ENCODE measurements at regions not wholly inside any gene's neighbourhood (a gene's known extent, or its start where the extent isn't known, plus 50 kb on each side); places are given as distances from the start of the nearest gene placed in this dataset.

- no peak overlapping the region for H3K27ac Mint-ChIP-seq
- peaks cover 3% of the 10 kb centered on the region for H3K27me3 Mint-ChIP-seq (ENCODE audit: low read depth)
- peaks cover 4% of the 10 kb centered on the region for H3K9me3 Mint-ChIP-seq
- H3K36me3 Mint-ChIP-seq (ENCODE audit: low read depth) = no peaks in the 10 kb centered on the region
- no peaks in the 10 kb centered on the region for H3K4me1 Mint-ChIP-seq (ENCODE audit: low read depth)
- DNase-seq = no peak
- H3K4me3 Mint-ChIP-seq = no peak overlapping the region
- CTCF ChIA-PET = no interaction called here
- intact Hi-C loops (cut with micrococcal nuclease) = no loop called here
These were observed 550.6 kb downstream of the GLRX3 start for GRCh38 chr10:130686689-130687300.

GRCh38 chr10:130687566-130687965 lies 551.4 kb downstream of the GLRX3 start:
- intact Hi-C loops (cut with micrococcal nuclease) = no loop called here
- Mint-ChIP-seq H3K27me3 (ENCODE audit: low read depth) (peaks cover 3% of the 10 kb centered on the region), H3K4me3 (no peak overlapping the region), H3K36me3 (ENCODE audit: low read depth) (no peaks in the 10 kb centered on the region), H3K4me1 (ENCODE audit: low read depth) (no peaks in the 10 kb centered on the region), H3K9me3 (peaks cover 4% of the 10 kb centered on the region), H3K27ac (no peak overlapping the region)
- CTCF ChIA-PET = no interaction called here
- no peak for DNase-seq

DNA sequence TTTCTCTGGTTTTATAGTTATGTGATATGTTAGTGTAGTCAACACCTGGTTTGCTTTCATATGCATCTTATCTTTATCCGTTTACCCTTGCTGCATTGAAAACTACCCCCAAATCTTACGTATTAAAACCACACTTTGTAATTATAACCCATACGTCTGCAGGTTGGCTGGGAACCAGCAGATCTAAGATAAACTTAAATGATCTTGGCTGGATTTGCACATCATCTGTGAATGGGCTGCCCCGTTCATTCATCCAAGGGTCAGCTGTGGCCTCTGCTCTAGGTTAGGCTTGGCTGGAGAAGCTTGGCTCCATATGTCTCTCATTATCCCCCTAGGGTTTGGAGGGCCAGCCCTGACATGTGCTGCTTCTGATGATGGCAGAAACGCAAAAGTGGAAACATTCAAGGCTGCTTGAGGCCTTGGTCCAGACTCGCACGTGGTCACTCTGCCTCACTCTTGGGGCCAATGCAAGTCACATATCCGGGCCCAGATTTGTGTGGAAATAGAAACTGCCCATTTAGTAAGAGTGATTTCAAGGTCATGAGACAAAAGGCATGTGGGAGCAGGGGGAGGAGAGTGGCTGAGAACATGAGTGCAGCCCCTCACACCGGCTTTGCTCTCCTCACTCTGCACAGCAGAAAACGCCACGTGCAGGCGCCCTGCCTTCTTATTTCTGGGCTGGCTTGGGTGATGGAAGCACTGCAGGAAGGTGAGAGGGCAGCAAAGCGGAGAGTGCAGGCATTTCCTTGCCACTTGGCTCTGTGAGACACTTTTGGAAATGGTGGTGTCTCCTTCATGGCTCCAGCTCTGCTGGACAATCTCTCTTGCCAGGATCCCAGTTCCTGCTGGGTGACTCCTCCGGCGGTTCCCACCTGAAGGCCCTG lies 553.8 kb downstream of the GLRX3 start:
- H3K9me3 Mint-ChIP-seq = no peaks in the 10 kb centered on the region
- no peak for DNase-seq
- no peak overlapping the region for H3K4me3 Mint-ChIP-seq
- CTCF ChIA-PET = no interaction called here
- intact Hi-C loops (cut with micrococcal nuclease) = no loop called here
- peaks cover 3% of the 10 kb centered on the region for H3K27me3 Mint-ChIP-seq (ENCODE audit: low read depth)
- no peak overlapping the region for H3K27ac Mint-ChIP-seq
- no peaks in the 10 kb centered on the region for H3K36me3 Mint-ChIP-seq (ENCODE audit: low read depth)
- no peaks in the 10 kb centered on the region for H3K4me1 Mint-ChIP-seq (ENCODE audit: low read depth)

DNA sequence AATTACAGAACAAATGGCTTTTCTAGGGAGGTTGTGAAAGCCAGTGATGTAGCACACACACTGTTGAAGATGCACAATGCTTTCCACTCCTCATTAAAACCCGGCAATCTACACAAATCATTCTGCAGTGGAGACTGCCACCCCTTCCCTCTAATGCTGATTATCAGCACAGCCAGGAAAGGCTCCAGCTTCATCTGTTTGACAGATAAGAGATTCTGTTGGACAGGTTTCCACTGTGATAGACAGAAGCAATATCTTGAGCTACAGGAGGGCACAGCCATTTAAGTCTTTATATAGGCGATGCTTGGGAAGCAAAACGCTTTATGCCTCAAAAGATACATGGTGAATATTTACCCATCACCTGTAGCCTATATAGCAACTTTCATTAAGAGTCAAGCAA lies 555.6 kb downstream of the GLRX3 start:
- DNase-seq = no peak
- CTCF ChIA-PET = no interaction called here
- no peak overlapping the region for H3K4me3 Mint-ChIP-seq
- no peak overlapping the region for H3K27ac Mint-ChIP-seq
- no peaks in the 10 kb centered on the region for H3K9me3 Mint-ChIP-seq
- H3K27me3 Mint-ChIP-seq (ENCODE audit: low read depth) = peaks cover 3% of the 10 kb centered on the region
- no peaks in the 10 kb centered on the region for H3K36me3 Mint-ChIP-seq (ENCODE audit: low read depth)
- intact Hi-C loops (cut with micrococcal nuclease) = no loop called here
- H3K4me1 Mint-ChIP-seq (ENCODE audit: low read depth) = no peaks in the 10 kb centered on the region

GRCh38 chr10:130696870-130697269 lies 560.7 kb downstream of the GLRX3 start:
- Mint-ChIP-seq H3K4me3 (no peak overlapping the region), H3K4me1 (ENCODE audit: low read depth) (no peaks in the 10 kb centered on the region), H3K27ac (no peak overlapping the region), H3K27me3 (ENCODE audit: low read depth) (peaks cover 3% of the 10 kb centered on the region), H3K9me3 (no peaks in the 10 kb centered on the region), H3K36me3 (ENCODE audit: low read depth) (no peaks in the 10 kb centered on the region)
- CTCF ChIA-PET = no interaction called here
- DNase-seq = no peak
- intact Hi-C loops (cut with micrococcal nuclease) = no loop called here

DNA sequence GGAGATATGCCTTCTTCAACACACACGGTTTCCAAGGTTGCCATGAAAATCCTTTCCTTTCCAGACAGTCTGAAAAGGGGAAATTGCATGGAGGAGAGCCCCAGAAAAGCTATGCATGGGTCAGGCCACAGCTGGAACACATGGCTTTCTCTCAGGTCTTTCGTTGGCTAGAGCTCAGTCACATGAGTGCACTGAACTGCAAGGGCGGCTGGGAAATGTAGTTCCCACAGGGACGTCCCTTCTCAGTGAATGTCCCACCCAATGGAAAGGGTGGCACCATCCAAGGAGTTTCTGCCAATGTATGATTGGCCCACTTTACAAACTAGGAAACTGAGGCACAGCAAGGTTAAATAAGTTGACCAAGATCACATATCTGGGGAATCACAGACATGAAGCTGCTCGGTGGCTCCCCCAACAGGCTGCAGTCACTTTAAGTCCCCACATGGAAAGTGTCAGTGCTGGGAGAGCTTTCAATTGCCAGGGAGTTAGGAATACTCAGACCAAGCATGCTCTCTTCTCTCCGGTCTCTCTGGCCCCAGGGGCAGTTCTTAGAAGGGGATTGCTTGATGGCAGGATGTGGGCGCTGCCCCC lies 571.3 kb downstream of the GLRX3 start:
- Mint-ChIP-seq H3K36me3 (ENCODE audit: low read depth) (no peaks in the 10 kb centered on the region), H3K27ac (no peak overlapping the region), H3K4me3 (no peak overlapping the region), H3K9me3 (no peaks in the 10 kb centered on the region), H3K27me3 (ENCODE audit: low read depth) (no peaks in the 10 kb centered on the region), H3K4me1 (ENCODE audit: low read depth) (no peaks in the 10 kb centered on the region)
- CTCF ChIA-PET = no interaction called here
- intact Hi-C loops (cut with micrococcal nuclease) = no loop called here
- no peak for DNase-seq

DNA sequence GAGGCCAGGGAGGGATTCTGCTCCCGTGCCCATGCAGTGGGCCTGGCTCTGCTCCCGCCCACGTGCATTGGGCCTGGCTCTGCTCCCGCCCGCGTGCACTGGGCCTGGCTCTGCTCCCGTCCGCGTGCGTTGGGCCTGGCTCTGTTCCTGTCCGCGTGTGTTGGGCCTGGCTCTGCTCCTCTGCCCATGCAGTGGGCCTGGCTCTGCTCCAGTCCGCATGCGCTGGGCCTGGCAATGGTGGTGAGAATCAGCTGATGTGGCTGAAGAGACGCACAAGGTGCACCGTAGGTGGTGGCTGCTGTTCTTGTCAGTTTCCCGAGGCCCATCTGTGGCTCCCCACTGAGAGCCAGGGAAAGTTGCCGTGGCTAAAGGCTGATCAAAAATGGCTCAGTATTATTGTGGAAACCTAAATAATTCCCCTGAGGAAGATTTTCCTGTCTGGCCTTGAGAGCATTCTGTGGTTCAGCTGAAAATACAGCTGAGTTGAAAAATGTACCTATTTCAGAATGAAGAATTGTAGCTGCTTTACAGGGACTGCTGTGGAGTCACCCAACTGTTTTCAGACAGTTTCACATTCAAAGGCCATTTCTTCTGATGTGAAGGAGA lies 572.4 kb downstream of the GLRX3 start:
- no peaks in the 10 kb centered on the region for H3K36me3 Mint-ChIP-seq (ENCODE audit: low read depth)
- DNase-seq = no peak
- H3K27me3 Mint-ChIP-seq (ENCODE audit: low read depth) = no peaks in the 10 kb centered on the region
- H3K9me3 Mint-ChIP-seq = no peaks in the 10 kb centered on the region
- CTCF ChIA-PET = no interaction called here
- intact Hi-C loops (cut with micrococcal nuclease) = no loop called here
- no peaks in the 10 kb centered on the region for H3K4me1 Mint-ChIP-seq (ENCODE audit: low read depth)
- no peak overlapping the region for H3K4me3 Mint-ChIP-seq
- no peak overlapping the region for H3K27ac Mint-ChIP-seq

DNA sequence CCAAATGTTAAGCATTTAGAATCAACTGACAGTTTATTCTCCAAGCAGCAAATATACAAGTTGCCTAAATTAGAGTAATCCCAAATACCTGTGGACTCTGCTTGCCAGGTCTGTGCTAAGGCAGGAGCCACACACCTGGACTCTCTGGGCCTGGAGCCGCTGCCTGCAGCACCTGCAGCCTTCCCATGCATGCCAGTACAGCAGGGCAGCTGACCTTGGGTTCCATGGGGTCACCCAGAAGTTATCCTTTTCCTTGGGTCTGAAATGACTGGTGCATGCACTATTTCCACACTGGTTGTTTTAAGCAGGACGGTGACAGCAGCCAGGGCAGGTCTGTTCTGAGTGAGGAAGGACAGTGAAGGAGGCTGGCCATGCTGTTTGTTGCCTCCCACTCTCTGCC lies 573.2 kb downstream of the GLRX3 start:
- intact Hi-C loops (cut with micrococcal nuclease) = no loop called here
- no peak overlapping the region for H3K27ac Mint-ChIP-seq
- H3K9me3 Mint-ChIP-seq = no peaks in the 10 kb centered on the region
- no peaks in the 10 kb centered on the region for H3K27me3 Mint-ChIP-seq (ENCODE audit: low read depth)
- H3K4me1 Mint-ChIP-seq (ENCODE audit: low read depth) = no peaks in the 10 kb centered on the region
- no peak overlapping the region for H3K4me3 Mint-ChIP-seq
- H3K36me3 Mint-ChIP-seq (ENCODE audit: low read depth) = no peaks in the 10 kb centered on the region
- DNase-seq = no peak
- CTCF ChIA-PET = no interaction called here

DNA sequence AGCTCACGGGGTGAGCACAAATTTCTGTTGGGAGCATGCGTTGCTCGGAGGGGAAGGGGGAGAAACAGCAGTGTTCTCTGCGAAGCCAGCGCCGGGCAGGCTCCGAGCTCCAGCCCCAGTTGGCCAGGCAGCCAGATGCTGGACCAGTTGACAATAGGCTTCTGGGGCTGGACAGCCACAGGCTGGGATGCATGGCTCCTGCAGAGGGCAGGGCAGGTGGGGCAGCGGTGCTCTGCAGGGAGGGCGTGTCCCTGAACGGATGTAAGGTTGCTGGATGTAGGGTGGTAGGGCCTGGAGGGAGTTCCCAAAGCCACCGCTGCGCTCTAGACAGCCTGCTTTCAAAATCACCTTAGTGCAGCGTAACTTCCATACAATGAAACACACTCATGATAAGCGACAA lies 574.9 kb downstream of the GLRX3 start:
- intact Hi-C loops (cut with micrococcal nuclease) = no loop called here
- Mint-ChIP-seq H3K27ac (no peak overlapping the region), H3K4me1 (ENCODE audit: low read depth) (no peaks in the 10 kb centered on the region), H3K27me3 (ENCODE audit: low read depth) (no peaks in the 10 kb centered on the region), H3K9me3 (no peaks in the 10 kb centered on the region), H3K36me3 (ENCODE audit: low read depth) (no peaks in the 10 kb centered on the region), H3K4me3 (no peak overlapping the region)
- no peak for DNase-seq
- CTCF ChIA-PET = no interaction called here

- H3K4me3 Mint-ChIP-seq = no peak overlapping the region
- CTCF ChIA-PET = no interaction called here
- H3K4me1 Mint-ChIP-seq (ENCODE audit: low read depth) = no peaks in the 10 kb centered on the region
- H3K27me3 Mint-ChIP-seq (ENCODE audit: low read depth) = no peaks in the 10 kb centered on the region
- intact Hi-C loops (cut with micrococcal nuclease) = no loop called here
- DNase-seq = no peak
- no peak overlapping the region for H3K27ac Mint-ChIP-seq
- no peaks in the 10 kb centered on the region for H3K36me3 Mint-ChIP-seq (ENCODE audit: low read depth)
- no peaks in the 10 kb centered on the region for H3K9me3 Mint-ChIP-seq
These were observed 576.9 kb downstream of the GLRX3 start for GRCh38 chr10:130713135-130713534.

DNA sequence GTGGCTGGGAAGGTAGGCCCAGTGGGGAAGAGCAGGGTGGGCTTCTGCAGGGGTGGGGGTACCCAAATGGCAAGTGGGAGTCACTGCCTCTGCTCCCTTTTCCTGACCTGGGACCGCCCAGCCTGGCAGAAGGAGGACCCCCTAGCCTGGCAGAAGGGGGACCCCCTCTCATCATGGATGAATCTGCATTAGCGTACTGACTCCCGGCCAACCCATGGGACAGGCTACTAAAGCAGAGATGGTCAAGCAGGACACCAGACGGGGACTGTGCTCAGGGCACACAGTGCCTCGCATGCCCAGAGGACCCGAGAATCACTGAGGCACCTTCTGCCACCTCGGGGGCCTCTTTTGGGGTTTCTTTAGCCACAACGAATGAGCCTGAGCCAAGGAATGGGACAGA lies 577.5 kb downstream of the GLRX3 start:
- Mint-ChIP-seq H3K27ac (no peak overlapping the region), H3K4me3 (no peak overlapping the region), H3K9me3 (peaks cover 1% of the 10 kb centered on the region), H3K4me1 (ENCODE audit: low read depth) (no peaks in the 10 kb centered on the region), H3K27me3 (ENCODE audit: low read depth) (no peaks in the 10 kb centered on the region), H3K36me3 (ENCODE audit: low read depth) (no peaks in the 10 kb centered on the region)
- intact Hi-C loops (cut with micrococcal nuclease) = no loop called here
- DNase-seq = no peak
- CTCF ChIA-PET = no interaction called here

DNA sequence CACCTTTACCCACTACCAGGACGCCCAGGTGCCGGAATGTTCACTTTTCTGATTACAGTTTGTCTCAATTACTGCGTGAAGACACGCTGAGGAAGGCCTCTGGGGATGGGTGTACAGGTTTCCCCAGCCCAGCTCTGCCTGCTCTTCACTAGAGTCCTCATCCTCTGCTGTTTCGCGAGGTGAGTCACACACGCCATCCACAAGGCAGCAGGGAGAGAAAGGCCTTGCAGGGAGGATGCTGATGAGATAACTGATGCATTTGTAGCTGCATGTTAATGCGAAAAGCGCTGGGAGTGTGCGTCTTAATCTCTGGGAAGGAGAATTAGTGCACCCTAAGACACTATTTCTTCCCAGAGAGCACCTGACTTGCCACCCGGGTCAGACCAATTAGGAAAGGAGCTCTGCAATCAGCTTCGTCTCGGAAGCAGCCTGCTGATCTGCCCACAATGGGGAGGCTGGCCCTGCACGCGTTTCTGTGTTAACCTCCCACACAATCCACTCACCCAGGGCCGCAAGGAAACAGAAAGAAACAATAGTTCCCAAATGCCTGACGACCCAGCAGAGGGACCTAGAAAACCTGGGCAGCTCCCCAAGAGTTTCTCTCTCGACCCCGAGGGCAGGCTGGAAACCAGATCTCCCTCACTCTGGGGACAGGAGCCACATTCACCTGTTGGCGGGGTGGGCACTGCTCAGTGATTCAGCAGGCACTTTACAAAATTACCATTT lies 578.7 kb downstream of the GLRX3 start:
- no peaks in the 10 kb centered on the region for H3K27me3 Mint-ChIP-seq (ENCODE audit: low read depth)
- H3K27ac Mint-ChIP-seq = no peak overlapping the region
- no peak for DNase-seq
- no peak overlapping the region for H3K4me3 Mint-ChIP-seq
- H3K9me3 Mint-ChIP-seq = peaks cover 3% of the 10 kb centered on the region
- CTCF ChIA-PET = no interaction called here
- H3K4me1 Mint-ChIP-seq (ENCODE audit: low read depth) = no peaks in the 10 kb centered on the region
- H3K36me3 Mint-ChIP-seq (ENCODE audit: low read depth) = no peaks in the 10 kb centered on the region
- intact Hi-C loops (cut with micrococcal nuclease) = no loop called here
